Body of pancreas (tissue), 4 donors: ENCODE measurements at regions not wholly inside any gene's neighbourhood (a gene's known extent, or its start where the extent isn't known, plus 50 kb on each side); places are given as distances from the start of the nearest gene placed in this dataset.

Experiments
- CTCF ChIP-seq, 7 experiments: fragments of 450-650 bp in 4 of 7; fragments of 200-600 bp in 3 of 7; sonication (generic) in 3 of 7; IDR thresholded peaks; one replicate each; pipeline ENCODE4 v1.5.1; 2016 to 2019; ENCODE audit warnings: antibody characterized with exemption in 7 of 7
- POLR2A ChIP-seq, 3 donors: fragments of 450-650 bp; IDR thresholded peaks; one replicate each; pipeline ENCODE4 v1.6.1; 2016; ENCODE audit warnings: antibody characterized with exemption in 3 of 3, mild to moderate bottlenecking in 2 of 3

- no peak for TF ChIP-seq CTCF (IDR thresholded peaks at IDR 0.05)
- TF ChIP-seq POLR2A (IDR thresholded peaks at IDR 0.05) = no peak
Observed at GRCh38 chr10:123565691-123566660, 100.2 kb upstream of the GPR26 start.
